Lower leg skin (tissue), 3 donors: ENCODE measurements at regions not wholly inside any gene's neighbourhood (a gene's known extent, or its start where the extent isn't known, plus 50 kb on each side); places are given as distances from the start of the nearest gene placed in this dataset.

Experiments
- CTCF ChIP-seq, 3 donors: fragments of 450-650 bp; IDR thresholded peaks; one replicate each; pipeline ENCODE4 v1.5.1; 2016; ENCODE audit warnings: antibody characterized with exemption in 3 of 3, mild to moderate bottlenecking in 3 of 3, moderate library complexity in 2 of 3
- POLR2A ChIP-seq, 2 donors: fragments of 450-650 bp; IDR thresholded peaks; one replicate each; pipeline ENCODE4 v1.6.1; 2016 to 2017; ENCODE audit warnings: antibody characterized with exemption in 2 of 2, mild to moderate bottlenecking in 1 of 2, moderate library complexity in 1 of 2

- TF ChIP-seq POLR2A (IDR thresholded peaks at IDR 0.05): no peak
- no peak for TF ChIP-seq CTCF (IDR thresholded peaks at IDR 0.05)
These were observed 377.1 kb downstream of the CNTNAP4 start for GRCh38 chr16:76654088-76654820.
